PC-9 (cell line): ENCODE measurements at regions not wholly inside any gene's neighbourhood (a gene's known extent, or its start where the extent isn't known, plus 50 kb on each side); places are given as distances from the start of the nearest gene placed in this dataset.

Experiments
- CTCF ChIP-seq: fragments of 200-600 bp; sonication (generic); conservative IDR thresholded peaks from 2 replicates; pipeline ENCODE4 v1.6.1; 2017; ENCODE audit warnings: mixed run types, antibody characterized with exemption, mild to moderate bottlenecking, moderate library complexity
- EZH2 ChIP-seq: fragments of 200-600 bp; sonication (generic); IDR thresholded peaks from 2 replicates; pipeline ENCODE4 v1.8.0; 2017; ENCODE audit warnings: antibody characterized with exemption, low read depth

DNA sequence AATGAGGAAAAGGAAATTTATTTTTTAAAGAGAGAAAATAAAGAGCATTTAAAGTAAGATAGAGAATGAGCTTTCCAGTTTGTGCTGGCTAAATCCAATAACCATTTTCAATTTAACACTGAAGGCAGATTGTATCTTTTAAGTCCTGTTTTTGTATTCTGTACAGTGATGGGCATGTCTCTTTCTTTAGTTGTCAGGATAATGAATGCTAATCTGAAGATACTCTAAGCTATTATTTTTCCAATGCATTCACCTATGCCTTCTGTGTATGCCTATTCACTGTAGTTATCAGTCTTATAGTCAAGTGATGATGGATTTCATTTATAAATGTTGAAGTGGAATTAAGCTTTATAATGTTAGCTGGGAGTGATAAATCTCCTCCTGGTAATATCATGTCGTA, 101.4 kb downstream of the DYNAP start:
- TF ChIP-seq EZH2 (no peak), CTCF (no peak)
